Activated CD8-positive, alpha-beta T cell treated with anti-CD3 and anti-CD28 coated beads, Interleukin-2, amount 10 ng/mL, durations not matched to agents 7 days and 5 days (primary cell): ENCODE measurements at regions not wholly inside any gene's neighbourhood (a gene's known extent, or its start where the extent isn't known, plus 50 kb on each side); places are given as distances from the start of the nearest gene placed in this dataset.
"Not testable (repeated sequence)": the region's sequence is repeated elsewhere in the genome, so short reads cannot be mapped to it uniquely, and the experiment has no call there.

ENCODE experiments used
- ATAC-seq: fragments of 150-1000 bp; cut with Tn5 transposase; one replicate; pipeline ENCODE4 v1.10.0; 2021; ENCODE audit warnings: moderate library complexity
- CTCF ChIA-PET: fragments of 350-600 bp; sonication (Branson Sonifier 250); formaldehyde crosslinking; loops from one replicate; lab custom pipeline; 2021; ENCODE audit warnings: antibody characterized with exemption; lab: Charles Lee
- POLR2A ChIA-PET: fragments of 350-600 bp; sonication (Branson Sonifier 250); formaldehyde crosslinking; loops from one replicate; lab custom pipeline; 2021; ENCODE audit warnings: antibody characterized with exemption; lab: Charles Lee
- DNase-seq: peaks from one replicate; pipeline ENCODE4 v3.0.0-alpha.2; 2020
- H3K27ac Mint-ChIP-seq: one replicate; pipeline ENCODE4 v1.8.0; 2021; ENCODE audit warnings: mild to moderate bottlenecking, mixed read lengths
- H3K27me3 Mint-ChIP-seq: one replicate; pipeline ENCODE4 v1.8.0; 2021; ENCODE audit warnings: low read depth, mixed read lengths
- H3K36me3 Mint-ChIP-seq: one replicate; pipeline ENCODE4 v1.8.0; 2021; ENCODE audit warnings: low read depth, mixed read lengths
- H3K4me1 Mint-ChIP-seq: one replicate; pipeline ENCODE4 v1.8.0; 2021; ENCODE audit warnings: low read depth, mixed read lengths
- H3K4me3 Mint-ChIP-seq: one replicate; pipeline ENCODE4 v1.8.0; 2021; ENCODE audit warnings: mild to moderate bottlenecking, mixed read lengths
- H3K9me3 Mint-ChIP-seq: one replicate; pipeline ENCODE4 v1.8.0; 2022; ENCODE audit warnings: mixed read lengths; ENCODE audit not compliant: insufficient read depth

DNA sequence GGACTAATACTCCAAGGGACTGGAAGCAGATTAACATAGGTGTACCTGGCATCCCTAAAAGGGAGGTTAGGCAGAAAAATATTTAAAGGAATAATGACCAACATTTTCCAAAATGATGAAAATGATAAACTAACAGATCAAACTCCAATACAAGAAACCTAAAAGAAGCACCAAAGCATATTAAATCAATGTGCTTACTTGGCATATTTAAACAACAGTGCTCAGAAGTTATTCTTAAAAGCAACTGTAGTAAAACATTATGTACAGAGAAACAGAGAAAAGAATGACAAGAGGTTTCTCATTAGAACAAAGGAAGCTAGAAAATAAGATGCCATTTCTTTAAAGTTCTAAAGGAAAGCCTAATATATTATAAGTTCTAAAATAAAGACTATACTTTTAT lies 947.3 kb upstream of the TMEFF2 start:
- DNase-seq (no peak), ATAC-seq (no peak)
- Mint-ChIP-seq H3K36me3 (no peaks in the 10 kb centered on the region), H3K9me3 (no peaks in the 10 kb centered on the region), H3K4me1 (no peaks in the 10 kb centered on the region), H3K4me3 (no peak overlapping the region), H3K27ac (no peak overlapping the region), H3K27me3 (no peaks in the 10 kb centered on the region)
- CTCF ChIA-PET = no interaction called here
- POLR2A ChIA-PET = no interaction called here

GRCh38 chr2:193140895-193141294 lies 946.2 kb upstream of the TMEFF2 start:
- ATAC-seq, H3K36me3 Mint-ChIP-seq, H3K4me3 Mint-ChIP-seq, POLR2A ChIA-PET, DNase-seq, CTCF ChIA-PET, H3K27me3 Mint-ChIP-seq, H3K4me1 Mint-ChIP-seq, H3K9me3 Mint-ChIP-seq, H3K27ac Mint-ChIP-seq: not testable (repeated sequence)

DNA sequence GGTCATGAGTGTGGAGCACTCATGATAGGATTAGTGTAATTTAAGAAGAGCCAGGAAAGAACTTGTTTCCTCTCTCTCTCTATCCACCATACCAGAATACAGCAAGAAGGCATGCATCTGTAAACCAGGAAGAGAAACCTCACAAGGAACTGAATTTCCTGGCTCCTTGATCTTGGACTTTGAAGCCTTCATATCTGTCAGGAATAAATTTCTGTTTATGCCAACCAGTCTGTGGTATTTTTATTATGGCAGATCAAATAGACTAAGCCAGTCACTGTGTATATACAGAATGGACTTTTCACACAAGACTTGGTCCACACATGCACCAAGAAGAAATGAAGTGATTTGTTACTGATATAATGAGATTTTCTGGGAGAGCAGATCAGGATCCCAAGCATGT lies 930.1 kb upstream of the TMEFF2 start:
- H3K36me3 Mint-ChIP-seq = no peaks in the 10 kb centered on the region
- ATAC-seq (no peak), DNase-seq (no peak)
- ChIA-PET CTCF (no interaction called here), POLR2A (no interaction called here)
- H3K9me3 Mint-ChIP-seq = no peaks in the 10 kb centered on the region
- H3K4me1 Mint-ChIP-seq = no peaks in the 10 kb centered on the region
- no peaks in the 10 kb centered on the region for H3K27me3 Mint-ChIP-seq
- no peak overlapping the region for H3K4me3 Mint-ChIP-seq
- H3K27ac Mint-ChIP-seq = no peak overlapping the region

DNA sequence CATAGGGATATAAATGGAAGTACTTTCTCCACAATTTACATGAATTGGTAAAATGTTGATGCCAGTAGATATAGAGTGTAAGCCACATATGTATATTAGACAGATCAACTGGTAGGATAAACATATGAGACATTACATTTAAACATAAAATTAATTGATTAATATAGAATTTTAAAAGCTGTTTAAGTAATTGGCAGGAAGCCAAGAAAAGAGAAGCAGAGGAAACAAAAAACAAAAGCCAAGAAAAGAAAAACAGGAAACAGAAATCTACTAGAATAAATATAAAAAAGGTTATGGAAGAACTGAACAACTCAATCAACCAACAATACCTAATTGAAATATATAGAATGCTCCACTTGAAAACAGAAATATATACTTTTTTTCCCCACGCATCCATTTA lies 920.1 kb upstream of the TMEFF2 start:
- POLR2A ChIA-PET = interaction anchor here (0.7 kb wide), 1 partner anchor 480 kb away, joined by 3 read pairs; no protein-coding TSS in a partner anchor
- no peaks in the 10 kb centered on the region for H3K27me3 Mint-ChIP-seq
- no peaks in the 10 kb centered on the region for H3K9me3 Mint-ChIP-seq
- H3K27ac Mint-ChIP-seq = no peak overlapping the region
- no peak for DNase-seq
- no peaks in the 10 kb centered on the region for H3K4me1 Mint-ChIP-seq
- no peak for ATAC-seq
- no peaks in the 10 kb centered on the region for H3K36me3 Mint-ChIP-seq
- H3K4me3 Mint-ChIP-seq = no peak overlapping the region
- CTCF ChIA-PET = no interaction called here

GRCh38 chr2:193112986-193113385 lies 918.3 kb upstream of the TMEFF2 start:
- ChIA-PET CTCF (no interaction called here), POLR2A (no interaction called here)
- Mint-ChIP-seq H3K4me1 (no peaks in the 10 kb centered on the region), H3K36me3 (no peaks in the 10 kb centered on the region), H3K27me3 (no peaks in the 10 kb centered on the region), H3K9me3 (no peaks in the 10 kb centered on the region), H3K27ac (no peak overlapping the region), H3K4me3 (no peak overlapping the region)
- DNase-seq (no peak), ATAC-seq (no peak)

DNA sequence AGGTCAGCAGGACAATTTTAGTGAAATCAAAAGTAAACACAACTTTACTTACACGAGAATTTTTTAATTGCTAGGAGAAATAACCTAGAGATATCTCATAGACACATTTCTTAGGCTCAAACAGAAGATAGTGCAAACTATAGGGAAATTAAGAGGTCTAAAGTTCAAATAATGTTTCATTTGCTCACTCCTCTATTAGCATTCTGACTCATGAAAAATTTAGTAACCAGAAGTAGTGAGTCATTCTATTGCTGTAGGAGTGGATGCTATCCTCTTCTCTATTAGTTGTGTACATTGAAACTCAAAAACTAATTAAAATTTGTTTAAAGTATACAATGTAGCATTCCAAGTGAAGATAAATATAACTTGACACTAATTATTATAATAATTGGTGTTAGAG lies 908.3 kb upstream of the TMEFF2 start:
- POLR2A ChIA-PET = no interaction called here
- Mint-ChIP-seq H3K36me3 (no peaks in the 10 kb centered on the region), H3K4me3 (no peak overlapping the region), H3K4me1 (no peaks in the 10 kb centered on the region), H3K9me3 (no peaks in the 10 kb centered on the region), H3K27me3 (no peaks in the 10 kb centered on the region), H3K27ac (no peak overlapping the region)
- ATAC-seq = no peak
- DNase-seq = no peak
- CTCF ChIA-PET = no interaction called here

DNA sequence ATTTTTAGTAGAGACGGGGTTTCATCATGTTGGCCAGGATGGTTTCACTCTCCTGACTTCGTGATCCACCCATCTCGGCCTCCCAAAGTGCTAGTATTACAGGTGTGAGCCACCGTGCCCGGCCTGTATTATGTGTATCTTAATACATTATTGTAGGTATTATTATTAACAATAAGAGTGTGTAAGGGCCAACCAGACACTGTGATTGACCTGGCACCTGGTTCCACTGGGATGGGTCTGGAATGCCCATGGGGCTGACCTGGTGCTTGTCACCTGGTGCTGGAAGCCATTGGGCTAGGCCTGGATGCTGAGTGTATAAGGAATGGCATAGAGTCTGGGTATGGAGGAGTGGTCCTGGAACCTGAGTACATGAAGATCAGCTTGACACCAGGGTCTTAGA lies 906.9 kb upstream of the TMEFF2 start:
- H3K27ac Mint-ChIP-seq = no peak overlapping the region
- H3K4me1 Mint-ChIP-seq = no peaks in the 10 kb centered on the region
- H3K9me3 Mint-ChIP-seq = no peaks in the 10 kb centered on the region
- ChIA-PET CTCF (no interaction called here), POLR2A (no interaction called here)
- H3K4me3 Mint-ChIP-seq = no peak overlapping the region
- H3K36me3 Mint-ChIP-seq = no peaks in the 10 kb centered on the region
- no peaks in the 10 kb centered on the region for H3K27me3 Mint-ChIP-seq
- ATAC-seq (no peak), DNase-seq (no peak)

- POLR2A ChIA-PET = no interaction called here
- no peaks in the 10 kb centered on the region for H3K4me1 Mint-ChIP-seq
- no peak overlapping the region for H3K4me3 Mint-ChIP-seq
- no peaks in the 10 kb centered on the region for H3K36me3 Mint-ChIP-seq
- ATAC-seq (no peak), DNase-seq (no peak)
- no peaks in the 10 kb centered on the region for H3K9me3 Mint-ChIP-seq
- CTCF ChIA-PET = no interaction called here
- no peaks in the 10 kb centered on the region for H3K27me3 Mint-ChIP-seq
- no peak overlapping the region for H3K27ac Mint-ChIP-seq
Measured at GRCh38 chr2:193088026-193088425, 893.3 kb upstream of the TMEFF2 start.

- H3K4me1 Mint-ChIP-seq = no peaks in the 10 kb centered on the region
- no peaks in the 10 kb centered on the region for H3K36me3 Mint-ChIP-seq
- no peaks in the 10 kb centered on the region for H3K9me3 Mint-ChIP-seq
- no peaks in the 10 kb centered on the region for H3K27me3 Mint-ChIP-seq
- ChIA-PET CTCF (no interaction called here), POLR2A (no interaction called here)
- no peak for DNase-seq
- ATAC-seq = no peak
- H3K4me3 Mint-ChIP-seq = no peak overlapping the region
- H3K27ac Mint-ChIP-seq = no peak overlapping the region
Measured at GRCh38 chr2:193076995-193077394, 882.3 kb upstream of the TMEFF2 start.

GRCh38 chr2:193074933-193075332 lies 880.2 kb upstream of the TMEFF2 start:
- Mint-ChIP-seq H3K27me3 (no peaks in the 10 kb centered on the region), H3K36me3 (no peaks in the 10 kb centered on the region), H3K4me1 (no peaks in the 10 kb centered on the region), H3K27ac (no peak overlapping the region), H3K9me3 (no peaks in the 10 kb centered on the region), H3K4me3 (no peak overlapping the region)
- ChIA-PET POLR2A (no interaction called here), CTCF (no interaction called here)
- no peak for DNase-seq
- ATAC-seq = no peak

- H3K9me3 Mint-ChIP-seq = no peaks in the 10 kb centered on the region
- H3K4me3 Mint-ChIP-seq = no peak overlapping the region
- ChIA-PET CTCF (no interaction called here), POLR2A (no interaction called here)
- DNase-seq (no peak), ATAC-seq (no peak)
- H3K4me1 Mint-ChIP-seq = no peaks in the 10 kb centered on the region
- H3K36me3 Mint-ChIP-seq = no peaks in the 10 kb centered on the region
- no peak overlapping the region for H3K27ac Mint-ChIP-seq
- H3K27me3 Mint-ChIP-seq = no peaks in the 10 kb centered on the region
Measured at GRCh38 chr2:193072647-193073046, 877.9 kb upstream of the TMEFF2 start.

DNA sequence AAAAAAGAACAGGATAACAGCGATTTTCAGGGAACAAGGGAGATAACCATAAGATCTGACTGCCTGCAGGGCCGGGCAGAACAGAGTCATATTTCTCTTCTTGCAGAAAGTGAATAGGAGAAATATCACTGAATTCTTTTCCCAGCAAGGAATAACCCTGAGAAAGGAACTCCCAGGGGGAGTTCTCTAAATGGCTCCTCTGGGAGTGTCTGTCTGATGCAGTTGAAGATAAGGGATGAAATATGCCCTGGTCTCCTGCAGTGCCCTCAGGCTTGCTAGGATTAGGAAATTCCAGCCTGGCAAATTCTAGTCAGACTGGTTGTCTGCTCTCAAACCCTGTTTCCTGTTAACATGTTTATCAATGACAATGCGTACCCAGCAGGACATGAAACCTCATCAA lies 830.8 kb upstream of the TMEFF2 start:
- ATAC-seq, H3K4me3 Mint-ChIP-seq, H3K27ac Mint-ChIP-seq, POLR2A ChIA-PET, H3K4me1 Mint-ChIP-seq, H3K36me3 Mint-ChIP-seq, H3K27me3 Mint-ChIP-seq, DNase-seq: not testable (repeated sequence)
- peaks cover 21% of the 10 kb centered on the region for H3K9me3 Mint-ChIP-seq
- CTCF ChIA-PET = interaction anchor here (0.6 kb wide), 1 partner anchor 84 kb away, joined by 5 read pairs; no protein-coding TSS in a partner anchor

GRCh38 chr2:193024791-193025190 lies 830.1 kb upstream of the TMEFF2 start:
- ATAC-seq (no peak), DNase-seq (no peak)
- Mint-ChIP-seq H3K27ac (no peak overlapping the region), H3K9me3 (peaks cover 21% of the 10 kb centered on the region), H3K36me3 (no peaks in the 10 kb centered on the region), H3K4me3 (no peak overlapping the region), H3K4me1 (no peaks in the 10 kb centered on the region), H3K27me3 (no peaks in the 10 kb centered on the region)
- ChIA-PET CTCF (no interaction called here), POLR2A (no interaction called here)
